Stomach (tissue), 8 donors: ENCODE measurements at regions not wholly inside any gene's neighbourhood (a gene's known extent, or its start where the extent isn't known, plus 50 kb on each side); places are given as distances from the start of the nearest gene placed in this dataset.

Experiments
- DNase-seq, 2 donors: peaks; one replicate each; pipeline versions ENCODE4 v3.0.0 to v3.0.0-alpha.2; 2013 to 2019
- H3K27ac ChIP-seq, 5 donors: fragments of 200-600 bp in 4 of 5; sonication (generic) in 4 of 5; one replicate each; pipeline ENCODE4 v1.5.1; 2013 to 2019; ENCODE audit warnings: mild to moderate bottlenecking in 1 of 5, moderate library complexity in 1 of 5
- H3K27me3 ChIP-seq, 3 donors: fragments of 200-600 bp; sonication (generic); one replicate each; pipeline ENCODE4 v1.5.1; 2017 to 2019; ENCODE audit warnings: mixed run types in 1 of 3
- H3K36me3 ChIP-seq, 4 donors: fragments of 200-600 bp; sonication (generic); 1 replicate in 3 of 4; 2 replicates in 1 of 4; pipeline ENCODE4 v1.5.1; 2016 to 2019
- H3K4me1 ChIP-seq, 4 donors: fragments of 200-600 bp; sonication (generic); one replicate each; pipeline ENCODE4 v1.5.1; 2016 to 2019
- H3K4me3 ChIP-seq, 4 donors: fragments of 200-600 bp; sonication (generic) in 3 of 4; one replicate each; pipeline ENCODE4 v1.5.1; 2016 to 2019; ENCODE audit warnings: mild to moderate bottlenecking in 1 of 4
- H3K9me3 ChIP-seq, 4 donors: fragments of 200-600 bp; sonication (generic); one replicate each; pipeline ENCODE4 v1.5.1; 2016 to 2019
- CTCF ChIP-seq, 7 experiments: fragments of 450-650 bp in 4 of 7; fragments of 200-600 bp in 3 of 7; sonication (generic) in 3 of 7; IDR thresholded peaks; one replicate each; pipeline ENCODE4 v1.5.1; 2016 to 2019; ENCODE audit warnings: antibody characterized with exemption in 7 of 7, control low read depth in 2 of 7, mild to moderate bottlenecking in 1 of 7
- EP300 ChIP-seq: sonication (generic); formaldehyde crosslinking; IDR thresholded peaks from one replicate; pipeline ENCODE4 v1.6.1; 2017; ENCODE audit warnings: antibody characterized with exemption
- POLR2A ChIP-seq, 4 donors: fragments of 450-650 bp; IDR thresholded peaks; one replicate each; pipeline ENCODE4 v1.6.1; 2016; ENCODE audit warnings: antibody characterized with exemption in 4 of 4, control low read depth in 2 of 4, mild to moderate bottlenecking in 1 of 4, moderate library complexity in 1 of 4
- POLR2AphosphoS5 ChIP-seq, 3 donors: sonication (generic); formaldehyde crosslinking; IDR thresholded peaks; one replicate each; pipeline ENCODE4 v1.6.1; 2016; ENCODE audit warnings: antibody characterized with exemption in 3 of 3
- WGBS, 5 donors: extraction: QIAGEN DNeasy Blood & Tissue Kit in 3 of 5; methylation state at CpG; one replicate each; pipeline versions ENCODE4 v1.1.5 to v1.1.7; 2013 to 2018; 5-methylcytosine and 5-hydroxymethylcytosine counted together
- intact Hi-C: fragments of 100-400 bp; cut with DNase I; formaldehyde crosslinking; loops from one replicate; pipeline ENCODE4 v1.15.1; 2023; ENCODE audit warnings: low total_unique reads
- donor health status: healthy with polysubstance abuse.
- donor health status: Bipolar disorder and iron deficiency.
- donor health status: healthy.

- DNase-seq = no peak
- Histone ChIP-seq H3K27ac (no peak overlapping the region), H3K36me3 (no peaks in the 10 kb centered on the region), H3K9me3 (peaks cover 0 to 6% (median 0%) of the 10 kb centered on the region in 4 donors), H3K27me3 (no peaks in the 10 kb centered on the region), H3K4me3 (no peak overlapping the region), H3K4me1 (no peaks in the 10 kb centered on the region)
- 76 to 82% (median 81%) methylated on average over 9 to 10 of the region's 10 CpGs for WGBS, 5 donors
- TF ChIP-seq POLR2AphosphoS5 (IDR thresholded peaks at IDR 0.05) = no peak
- no peak for TF ChIP-seq CTCF (IDR thresholded peaks at IDR 0.05)
- TF ChIP-seq EP300 = no peak
- TF ChIP-seq POLR2A (IDR thresholded peaks at IDR 0.05) = no peak
- intact Hi-C loops = no loop called here
These were observed 116.4 kb upstream of the THBS2 start for GRCh38 chr6:169370054-169370453.

DNA sequence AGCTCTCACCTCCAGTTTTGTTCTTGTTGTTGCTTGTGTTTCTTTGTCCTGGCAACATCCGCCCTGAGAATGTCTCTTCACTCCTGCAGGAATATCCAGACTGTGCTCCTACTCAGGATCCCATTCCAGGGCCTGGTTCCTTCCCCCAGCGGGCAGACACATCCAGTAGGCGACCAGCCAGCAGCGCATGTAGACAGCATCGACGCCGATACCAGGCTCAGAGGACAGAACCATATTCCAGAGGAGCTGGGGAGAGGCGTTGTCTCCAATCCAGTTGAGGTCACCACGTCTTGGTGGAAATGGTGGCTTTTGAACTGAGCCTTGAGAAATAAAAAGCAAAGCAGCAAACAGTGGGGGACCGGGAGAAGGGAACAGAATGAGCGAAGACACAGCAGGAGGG, 114.6 kb upstream of the THBS2 start:
- H3K4me3 ChIP-seq = no peak overlapping the region
- no peak for DNase-seq
- no peaks in the 10 kb centered on the region for H3K27me3 ChIP-seq
- no peaks in the 10 kb centered on the region for H3K36me3 ChIP-seq
- intact Hi-C loops = no loop called here
- H3K9me3 ChIP-seq = no peaks in the 10 kb centered on the region
- WGBS, 5 donors = 92 to 95% (median 94%) methylated on average over 11 of the region's 11 CpGs
- H3K27ac ChIP-seq = no peak overlapping the region
- TF ChIP-seq POLR2A (IDR thresholded peaks at IDR 0.05) (no peak), EP300 (no peak)
- H3K4me1 ChIP-seq = no peaks in the 10 kb centered on the region

GRCh38 chr6:169367507-169367906, 113.9 kb upstream of the THBS2 start:
- TF ChIP-seq EP300 = no peak
- TF ChIP-seq CTCF (IDR thresholded peaks at IDR 0.05) = no peak
- TF ChIP-seq POLR2AphosphoS5 (IDR thresholded peaks at IDR 0.05) = no peak
- no peak for TF ChIP-seq POLR2A (IDR thresholded peaks at IDR 0.05)
- Histone ChIP-seq H3K27me3 (no peaks in the 10 kb centered on the region), H3K4me3 (no peak overlapping the region), H3K9me3 (no peaks in the 10 kb centered on the region), H3K4me1 (no peaks in the 10 kb centered on the region), H3K27ac (no peak overlapping the region), H3K36me3 (no peaks in the 10 kb centered on the region)
- intact Hi-C loops = no loop called here
- 82 to 92% (median 88%) methylated on average over 7 of the region's 7 CpGs for WGBS, 5 donors
- DNase-seq = no peak

DNA sequence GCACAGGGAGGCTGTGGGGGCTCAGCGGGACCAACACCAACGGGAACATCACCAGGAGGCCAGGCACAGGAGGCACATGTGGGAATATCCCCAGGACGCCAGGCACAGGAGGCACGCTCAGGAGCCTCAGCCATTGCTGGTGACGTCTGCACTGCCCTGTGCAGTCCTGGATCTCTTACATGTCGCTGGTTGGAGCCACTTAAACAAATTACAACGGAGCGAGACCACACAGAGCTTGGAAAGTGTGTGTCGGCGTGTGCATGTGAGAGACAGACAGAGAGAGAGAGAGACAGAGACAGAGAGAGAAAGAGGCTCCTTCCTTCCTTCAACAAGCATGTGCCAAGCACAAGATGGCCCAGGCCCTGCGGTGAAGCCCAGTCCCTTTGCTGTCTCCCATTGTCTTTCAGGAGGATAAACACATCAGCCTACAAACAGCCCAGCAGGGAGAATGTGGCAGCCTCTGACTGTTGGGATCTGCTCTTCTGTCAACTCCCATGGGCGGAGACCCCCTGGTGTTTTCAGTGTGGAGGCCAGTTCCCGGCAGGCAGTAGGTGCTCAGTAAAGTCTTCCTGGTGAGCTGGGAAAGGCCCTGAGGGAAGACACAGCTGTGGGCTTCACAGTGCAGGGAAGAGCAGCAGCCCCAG, 112.7 kb upstream of the THBS2 start:
- WGBS, 5 donors = 86 to 93% (median 91%) methylated on average over 13 of the region's 13 CpGs

More for the DNA sequence above, 112.7 kb upstream of the THBS2 start:
- Histone ChIP-seq H3K27me3 (no peaks in the 10 kb centered on the region), H3K27ac (no peak overlapping the region), H3K4me3 (no peak overlapping the region), H3K4me1 (no peaks in the 10 kb centered on the region), H3K36me3 (no peaks in the 10 kb centered on the region), H3K9me3 (no peaks in the 10 kb centered on the region)
- no peak for TF ChIP-seq POLR2AphosphoS5 (IDR thresholded peaks at IDR 0.05)
- TF ChIP-seq POLR2A (IDR thresholded peaks at IDR 0.05) = no peak
- TF ChIP-seq CTCF (IDR thresholded peaks at IDR 0.05) = no peak
- TF ChIP-seq EP300 = no peak
- no peak for DNase-seq
- intact Hi-C loops = no loop called here
